ENCODE measurements at regions not wholly inside any gene's neighbourhood (a gene's known extent, or its start where the extent isn't known, plus 50 kb on each side); places are given as distances from the start of the nearest gene placed in this dataset.

DNA sequence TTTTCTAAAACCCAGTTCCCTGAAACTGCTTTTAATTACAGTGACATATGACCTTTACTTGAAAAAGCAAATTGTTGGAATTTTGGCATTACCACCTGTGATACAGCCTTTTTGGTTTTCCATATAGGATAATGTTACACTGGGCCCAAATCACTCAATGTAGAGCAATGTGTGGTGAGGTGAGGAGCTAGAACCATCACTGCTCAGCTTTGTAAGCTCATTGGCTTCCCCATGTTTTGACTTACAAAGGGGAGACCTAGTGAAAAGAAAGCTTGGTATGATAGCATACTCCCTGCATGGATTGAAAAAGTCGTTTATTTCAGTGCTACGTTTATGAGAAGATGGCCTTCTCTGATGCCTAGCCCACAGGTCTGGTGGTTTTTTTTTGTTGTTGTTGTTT lies 470.4 kb upstream of the EPHA7 start:
- H3K4me1 ChIP-seq (ENCODE audit: control insufficient read depth in 2 of 3, insufficient read depth in 2 of 3, low read depth in 1 of 3, low read length in 3 of 3) = no peaks in the 10 kb centered on the region
- no peaks in the 10 kb centered on the region for H3K36me3 ChIP-seq (ENCODE audit: control insufficient read depth in 2 of 3, insufficient read depth in 3 of 3, low read length in 3 of 3)
- no peak overlapping the region for H3K9ac ChIP-seq (ENCODE audit: low read length in 3 of 3)
- H3K27me3 ChIP-seq (ENCODE audit: control insufficient read depth, insufficient read depth, low read length) = no peaks in the 10 kb centered on the region
- no peak for TF ChIP-seq CTCF (IDR thresholded peaks at IDR 0.05; ENCODE audit: borderline replicate concordance, extremely low read depth, insufficient read depth)
- intact Hi-C loops (cut with DNase I) = no loop called here
- no peaks in the 10 kb centered on the region for H3K9me3 ChIP-seq (ENCODE audit: control insufficient read depth in 2 of 3, insufficient read depth in 1 of 3, low read length in 3 of 3)
- DNase-seq (no peak), FAIRE-seq (no peak)
- H3K4me3 ChIP-seq (ENCODE audit: low read length in 3 of 3) = no peak overlapping the region
- no peak overlapping the region for H3K27ac ChIP-seq (ENCODE audit: low read depth in 2 of 2, low read length in 2 of 2)

DNA sequence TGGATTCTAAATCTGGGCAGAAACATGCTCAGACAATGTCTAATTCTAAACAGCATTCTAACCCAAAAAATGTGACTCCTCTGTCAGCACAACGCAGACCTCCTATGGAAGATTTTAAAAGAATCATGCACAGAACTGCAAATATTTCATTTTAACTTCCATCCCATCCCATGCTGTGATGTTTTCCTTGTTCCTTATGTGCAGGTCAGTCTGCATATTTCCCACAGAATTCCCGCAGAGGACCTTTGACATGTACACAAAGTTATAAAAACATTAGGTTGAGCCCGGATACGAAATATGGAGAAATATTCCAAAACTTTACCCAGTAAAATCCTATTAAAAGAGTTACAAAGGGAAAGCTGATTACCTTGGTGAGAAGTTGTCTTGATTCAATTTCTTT lies 467.1 kb upstream of the EPHA7 start:
- intact Hi-C loops (cut with DNase I) = no loop called here
- no peaks in the 10 kb centered on the region for H3K9me3 ChIP-seq (ENCODE audit: control insufficient read depth in 2 of 3, insufficient read depth in 1 of 3, low read length in 3 of 3)
- no peaks in the 10 kb centered on the region for H3K4me1 ChIP-seq (ENCODE audit: control insufficient read depth in 2 of 3, insufficient read depth in 2 of 3, low read depth in 1 of 3, low read length in 3 of 3)
- no peak for DNase-seq
- H3K36me3 ChIP-seq (ENCODE audit: control insufficient read depth in 2 of 3, insufficient read depth in 3 of 3, low read length in 3 of 3) = no peaks in the 10 kb centered on the region
- TF ChIP-seq CTCF (IDR thresholded peaks at IDR 0.05; ENCODE audit: borderline replicate concordance, extremely low read depth, insufficient read depth) = no peak
- H3K27me3 ChIP-seq (ENCODE audit: control insufficient read depth, insufficient read depth, low read length) = no peaks in the 10 kb centered on the region
- no peak overlapping the region for H3K27ac ChIP-seq (ENCODE audit: low read depth in 2 of 2, low read length in 2 of 2)
- no peak overlapping the region for H3K9ac ChIP-seq (ENCODE audit: low read length in 3 of 3)
- FAIRE-seq = no peak
- no peak overlapping the region for H3K4me3 ChIP-seq (ENCODE audit: low read length in 3 of 3)

- H3K27ac ChIP-seq (ENCODE audit: low read depth in 2 of 2, low read length in 2 of 2) = no peak overlapping the region
- H3K27me3 ChIP-seq (ENCODE audit: control insufficient read depth, insufficient read depth, low read length) = no peaks in the 10 kb centered on the region
- no peak overlapping the region for H3K9ac ChIP-seq (ENCODE audit: low read length in 3 of 3)
- no peak for DNase-seq
- no peak overlapping the region for H3K4me3 ChIP-seq (ENCODE audit: low read length in 3 of 3)
- FAIRE-seq = no peak
- intact Hi-C loops (cut with DNase I) = no loop called here
- no peaks in the 10 kb centered on the region for H3K36me3 ChIP-seq (ENCODE audit: control insufficient read depth in 2 of 3, insufficient read depth in 3 of 3, low read length in 3 of 3)
- no peak for TF ChIP-seq CTCF (IDR thresholded peaks at IDR 0.05; ENCODE audit: borderline replicate concordance, extremely low read depth, insufficient read depth)
- no peaks in the 10 kb centered on the region for H3K4me1 ChIP-seq (ENCODE audit: control insufficient read depth in 2 of 3, insufficient read depth in 2 of 3, low read depth in 1 of 3, low read length in 3 of 3)
- H3K9me3 ChIP-seq (ENCODE audit: control insufficient read depth in 2 of 3, insufficient read depth in 1 of 3, low read length in 3 of 3) = peaks cover 0 to 2% (median 0%) of the 10 kb centered on the region in 3 donors
Measured at GRCh38 chr6:93859971-93860370, 440.6 kb upstream of the EPHA7 start.

DNA sequence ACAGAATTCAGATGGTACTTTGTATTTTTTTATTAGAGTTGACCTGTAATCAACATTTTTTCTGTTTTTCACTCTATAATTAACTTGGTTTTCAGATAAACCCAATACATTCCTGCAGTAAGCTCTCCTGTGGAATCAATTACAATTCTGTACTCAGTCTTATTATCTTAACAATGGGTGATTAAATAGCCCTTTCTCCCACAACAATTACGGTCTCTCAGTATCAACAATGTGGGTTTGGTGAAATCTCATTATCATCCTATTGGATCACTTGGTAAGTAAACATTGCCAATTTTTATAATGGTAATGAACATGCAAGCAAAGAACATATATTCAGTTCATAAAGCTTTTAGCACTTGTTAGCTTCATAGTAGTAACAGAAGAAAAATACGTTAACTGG lies 438.9 kb upstream of the EPHA7 start:
- Histone ChIP-seq H3K4me3 (ENCODE audit: low read length in 3 of 3) (no peak overlapping the region), H3K9ac (ENCODE audit: low read length in 3 of 3) (no peak overlapping the region), H3K27ac (ENCODE audit: low read depth in 2 of 2, low read length in 2 of 2) (no peak overlapping the region), H3K4me1 (ENCODE audit: control insufficient read depth in 2 of 3, insufficient read depth in 2 of 3, low read depth in 1 of 3, low read length in 3 of 3) (no peaks in the 10 kb centered on the region), H3K9me3 (ENCODE audit: control insufficient read depth in 2 of 3, insufficient read depth in 1 of 3, low read length in 3 of 3) (peaks cover 0 to 2% (median 0%) of the 10 kb centered on the region in 3 donors), H3K36me3 (ENCODE audit: control insufficient read depth in 2 of 3, insufficient read depth in 3 of 3, low read length in 3 of 3) (no peaks in the 10 kb centered on the region), H3K27me3 (ENCODE audit: control insufficient read depth, insufficient read depth, low read length) (no peaks in the 10 kb centered on the region)
- no peak for TF ChIP-seq CTCF (IDR thresholded peaks at IDR 0.05; ENCODE audit: borderline replicate concordance, extremely low read depth, insufficient read depth)
- DNase-seq = no peak
- intact Hi-C loops (cut with DNase I) = no loop called here
- FAIRE-seq = no peak

Measured in kidney (tissue), 13 donors.